NCI-H345 treated with DMSO at 0.1 percent for 48 hours (cell line): ENCODE measurements at regions not wholly inside any gene's neighbourhood (a gene's known extent, or its start where the extent isn't known, plus 50 kb on each side); places are given as distances from the start of the nearest gene placed in this dataset.

ENCODE experiments used
- DNase-seq: peaks from one replicate; lab custom pipeline; 2025; ENCODE audit not compliant: unreplicated experiment; lab: John Stamatoyannopoulos, UW

GRCh38 chr10:1858547-1858946 lies 121.2 kb upstream of the ADARB2 start:
- DNase-seq: no peak

DNA sequence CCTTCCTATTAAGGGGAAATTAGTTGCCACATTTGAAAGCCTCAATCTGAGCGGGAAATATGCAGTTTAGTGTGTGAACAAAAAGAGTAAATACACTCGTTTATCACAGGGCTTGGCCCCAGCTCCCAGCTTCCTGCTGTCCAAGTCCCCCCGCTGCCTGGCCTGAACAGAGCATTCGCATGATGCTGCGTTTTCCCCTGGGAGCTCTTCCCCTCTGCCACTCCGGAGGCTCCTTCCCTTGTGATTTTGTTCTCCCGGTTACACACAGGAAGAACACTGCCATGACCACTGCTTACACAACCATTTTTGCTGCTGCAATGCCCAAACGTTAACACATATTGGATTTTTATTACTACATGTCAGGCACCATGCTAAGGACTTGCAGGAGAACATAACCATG lies 120.7 kb upstream of the ADARB2 start:
- no peak for DNase-seq

DNA sequence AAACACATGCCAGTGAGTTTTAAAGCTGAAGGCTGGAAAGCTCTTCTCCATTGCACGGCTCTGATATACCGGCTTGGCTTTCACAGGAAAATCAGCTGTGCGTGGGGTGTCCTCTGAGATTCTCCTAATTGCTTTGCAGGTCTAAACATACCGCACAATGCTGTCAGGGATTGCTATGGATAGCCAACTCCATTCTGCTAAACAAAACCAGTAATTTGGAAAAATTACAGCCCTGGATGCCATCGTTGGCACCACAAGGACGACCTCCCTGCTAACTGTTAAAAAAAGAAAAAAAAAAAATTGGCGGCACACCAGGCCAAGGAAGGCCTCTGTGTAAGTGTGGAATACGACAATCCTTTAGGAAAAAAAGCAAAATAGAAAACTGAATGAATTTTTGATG lies 118.6 kb upstream of the ADARB2 start:
- DNase-seq: no peak

DNA sequence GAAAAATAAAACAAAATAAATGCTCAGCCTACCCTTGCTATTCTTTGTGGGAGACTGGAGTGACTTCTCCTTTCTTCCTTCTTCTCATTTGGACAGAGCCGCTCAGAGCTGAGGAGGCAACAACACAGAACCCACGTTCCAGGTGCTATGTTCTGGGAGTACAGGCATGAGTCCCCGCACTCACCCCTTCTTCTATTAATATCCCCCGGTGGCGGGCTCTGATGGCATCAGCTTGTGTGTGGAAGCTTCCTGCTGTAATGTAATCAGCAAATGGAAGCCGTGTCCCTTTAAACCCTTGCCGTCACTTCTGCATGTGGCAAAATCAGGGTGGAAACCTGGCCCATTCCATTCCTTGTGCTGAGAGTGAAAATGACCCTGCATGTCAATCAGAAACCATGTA lies 116.9 kb upstream of the ADARB2 start:
- no peak for DNase-seq

DNA sequence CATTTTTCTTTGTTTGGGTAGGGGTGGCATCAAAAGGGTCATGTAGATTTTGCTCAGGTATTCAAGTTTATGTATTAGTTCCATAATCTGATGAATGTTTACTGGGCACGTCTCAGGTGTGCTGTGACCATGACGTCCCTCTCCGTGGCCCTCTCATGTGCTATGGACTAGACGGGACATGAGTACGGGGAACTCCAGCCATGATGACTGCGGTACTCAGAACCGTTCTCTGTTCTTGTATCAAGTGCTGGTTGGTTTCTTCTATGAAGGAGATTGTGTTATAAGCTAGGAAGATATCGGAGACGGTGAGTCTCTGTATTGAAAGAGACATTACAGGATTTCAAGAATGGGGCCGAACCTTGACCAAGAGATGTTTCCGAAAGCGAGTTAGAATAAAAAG lies 116.5 kb upstream of the ADARB2 start:
- DNase-seq: no peak

DNA sequence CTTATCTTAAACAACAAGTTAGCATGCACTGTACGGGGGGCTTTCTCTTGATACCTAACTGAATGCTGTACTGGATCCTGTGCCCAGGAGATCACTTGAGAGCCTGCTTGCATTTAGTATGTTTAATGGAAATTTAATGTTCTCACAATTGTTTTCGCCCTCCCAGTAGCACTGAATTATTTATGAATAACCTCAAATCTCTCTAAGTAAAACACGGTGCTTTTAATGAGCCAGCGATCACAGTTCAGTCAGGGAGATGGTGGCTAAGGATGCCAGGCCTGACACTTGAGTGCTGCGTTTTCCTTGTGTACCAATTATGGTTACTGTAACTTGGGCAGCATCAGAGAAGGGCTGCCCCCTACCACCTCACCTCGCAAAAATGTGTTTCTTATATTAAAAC lies 115.5 kb upstream of the ADARB2 start:
- DNase-seq: no peak

DNA sequence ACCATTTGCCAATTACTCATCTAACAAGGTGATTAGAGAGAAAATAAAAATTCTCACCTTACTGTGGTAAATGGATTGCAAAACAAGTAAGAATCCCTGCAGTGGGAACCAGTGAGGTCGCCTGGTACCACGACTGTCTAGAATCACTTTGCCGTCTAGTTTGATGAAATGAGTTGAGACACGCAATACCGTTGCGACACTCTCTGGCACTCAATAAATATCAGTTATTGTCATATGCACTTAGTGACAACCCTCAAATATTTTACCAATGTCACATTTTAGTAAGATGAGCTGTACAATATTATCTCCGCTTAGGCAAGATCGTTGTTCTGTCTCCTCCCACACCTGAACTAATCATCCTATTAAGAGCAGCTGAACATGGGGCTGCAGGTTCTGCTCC lies 114.4 kb upstream of the ADARB2 start:
- DNase-seq: no peak

GRCh38 chr10:1850971-1851527 lies 113.7 kb upstream of the ADARB2 start:
- no peak for DNase-seq

DNA sequence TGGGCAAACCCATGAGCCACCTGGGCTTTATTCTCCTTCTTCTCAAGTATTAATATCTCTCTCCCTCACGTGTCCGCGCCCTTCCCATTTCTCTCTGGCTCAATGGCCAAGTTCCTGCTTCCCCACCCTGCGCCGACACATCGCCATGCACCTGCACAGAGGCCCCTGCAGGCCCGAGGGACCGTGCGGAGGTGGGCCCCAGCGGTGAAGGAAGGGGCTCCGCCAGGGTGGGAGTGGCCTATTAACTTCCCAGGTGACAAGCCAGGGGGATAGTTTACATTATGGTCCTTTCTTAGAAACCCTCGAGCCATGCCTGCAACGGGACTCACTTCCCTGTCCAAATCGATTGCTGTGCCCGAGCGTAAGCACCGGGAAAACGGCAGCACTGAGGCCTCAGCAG lies 110.0 kb upstream of the ADARB2 start:
- no peak for DNase-seq

- no peak for DNase-seq
Observed at GRCh38 chr10:1846032-1846431, 108.7 kb upstream of the ADARB2 start.

DNA sequence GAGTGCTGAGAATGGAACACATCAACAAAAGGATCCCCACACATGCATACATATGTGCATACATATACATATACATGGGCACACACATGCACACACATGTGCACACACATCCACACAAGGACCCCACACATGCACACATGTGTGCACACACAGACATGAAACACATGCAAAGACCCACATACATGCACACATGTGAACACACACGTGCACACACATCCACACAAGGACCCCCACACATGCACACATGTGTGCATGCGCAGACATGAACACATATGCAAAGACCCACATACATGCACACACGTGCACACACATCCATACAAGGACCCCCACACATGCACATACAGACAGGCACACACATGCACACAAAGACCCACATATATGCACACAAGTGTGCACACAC lies 104.4 kb upstream of the ADARB2 start:
- no peak for DNase-seq

GRCh38 chr10:1829712-1830111 lies 92.4 kb upstream of the ADARB2 start:
- no peak for DNase-seq

DNA sequence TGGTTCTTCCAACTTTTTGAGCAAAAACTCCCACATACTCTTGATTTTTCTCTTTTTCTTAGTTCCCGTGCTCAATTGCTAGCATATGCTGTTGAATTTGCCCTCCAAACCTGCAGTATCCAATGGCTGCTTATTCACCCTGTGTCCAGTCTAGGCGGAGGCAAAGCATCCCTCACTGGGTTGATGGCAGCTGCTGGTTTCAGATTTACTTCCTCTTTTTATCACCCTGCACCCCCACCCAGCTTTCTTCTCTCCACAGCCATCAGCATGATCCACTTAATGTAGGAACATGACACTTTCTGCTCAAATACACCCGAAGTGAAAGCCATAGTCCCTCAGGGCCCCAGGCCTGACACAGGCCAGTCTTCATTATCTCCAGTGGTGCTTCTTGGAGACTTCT lies 87.6 kb upstream of the ADARB2 start:
- no peak for DNase-seq

DNA sequence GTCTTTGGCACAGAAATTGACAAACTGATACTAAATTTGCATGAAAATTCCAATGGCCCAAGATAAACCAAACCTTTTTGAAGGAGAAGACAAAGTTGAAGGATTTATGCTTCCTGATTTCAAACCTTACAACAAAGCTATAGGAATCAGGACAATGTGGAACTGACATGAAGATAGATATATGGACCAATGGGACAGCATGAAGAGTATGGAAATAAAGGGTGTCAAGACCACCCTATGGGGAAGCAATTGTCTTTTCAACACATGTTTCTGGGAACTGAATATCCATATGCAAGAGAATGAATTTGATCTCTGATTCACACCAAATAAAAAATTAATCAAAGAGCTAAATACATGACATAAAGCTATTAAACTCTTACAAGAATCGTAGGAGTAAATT lies 77.2 kb upstream of the ADARB2 start:
- no peak for DNase-seq

DNA sequence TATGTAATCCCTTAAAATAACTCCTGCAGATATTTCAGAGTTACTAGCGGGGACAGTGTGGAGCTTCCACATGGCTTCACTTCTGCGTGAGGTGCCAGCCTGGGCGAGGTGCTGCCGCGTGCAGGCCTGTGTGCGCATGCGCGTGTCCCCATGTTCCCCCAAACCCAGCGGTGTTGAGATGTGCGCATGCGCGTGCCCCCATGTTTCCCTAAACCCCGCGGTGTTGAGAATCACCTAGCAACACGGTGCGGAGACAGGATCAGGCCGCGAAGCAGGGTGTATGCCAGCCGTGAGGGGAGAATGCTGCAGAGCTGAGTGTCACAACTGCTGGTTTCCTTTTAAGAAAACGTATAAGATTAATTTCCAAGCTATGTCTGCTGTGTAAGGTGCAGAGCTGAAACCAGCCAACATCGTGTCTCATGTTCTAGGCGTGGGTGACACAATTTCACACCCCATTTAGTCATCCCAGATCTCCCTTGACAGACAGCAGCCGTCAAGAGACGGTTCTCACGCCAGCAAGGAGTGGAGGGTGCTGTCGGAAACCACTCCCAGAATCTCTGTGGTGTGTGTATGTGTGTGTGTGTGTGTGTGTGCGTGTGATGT lies 71.9 kb upstream of the ADARB2 start:
- DNase-seq: no peak

GRCh38 chr10:1807924-1808323 lies 70.6 kb upstream of the ADARB2 start:
- no peak for DNase-seq

DNA sequence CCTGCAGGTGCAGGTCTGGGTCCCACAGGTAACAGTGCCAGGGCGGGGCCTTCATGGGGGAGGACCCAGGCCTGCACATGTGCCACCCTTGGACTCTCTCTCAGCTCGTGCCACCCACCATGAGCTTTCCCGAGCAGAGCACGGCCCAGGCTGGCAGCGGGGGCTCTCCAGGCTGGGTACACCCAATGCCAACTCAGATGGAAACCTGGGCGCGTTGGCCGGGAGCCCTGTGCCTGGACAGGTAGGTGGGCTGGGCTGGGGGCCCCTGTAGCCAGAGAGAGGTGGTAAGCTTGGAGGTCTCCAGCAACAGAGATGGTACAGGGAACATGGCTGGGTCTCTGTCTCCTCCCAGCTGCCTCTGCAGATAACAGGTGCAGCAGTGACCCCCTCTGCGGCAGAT lies 69.9 kb upstream of the ADARB2 start:
- no peak for DNase-seq

DNA sequence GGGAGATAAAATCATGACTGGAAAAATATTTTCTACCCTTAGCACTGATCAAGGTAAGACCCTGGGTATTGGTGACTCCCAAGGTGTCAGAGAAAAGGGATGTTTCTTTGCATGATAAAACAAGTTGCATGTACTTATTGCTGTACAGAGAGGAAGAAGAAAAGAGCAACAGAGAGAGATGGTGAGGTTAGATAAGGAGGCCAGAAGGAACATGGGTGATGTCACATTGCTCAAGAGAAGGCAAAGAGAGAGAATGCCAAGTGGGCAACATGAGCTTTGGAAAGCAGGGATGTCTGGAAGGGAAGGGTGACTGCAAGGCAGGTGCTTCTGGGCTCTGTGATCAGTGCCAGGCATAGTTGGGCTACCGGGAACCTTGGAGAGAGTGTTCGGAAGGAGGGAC lies 65.1 kb upstream of the ADARB2 start:
- DNase-seq: no peak

GRCh38 chr10:1788401-1788800 lies 51.1 kb upstream of the ADARB2 start:
- no peak for DNase-seq
